ENCODE measurements at regions not wholly inside any gene's neighbourhood (a gene's known extent, or its start where the extent isn't known, plus 50 kb on each side); places are given as distances from the start of the nearest gene placed in this dataset.

- TF ChIP-seq ESRRG (CRISPR knock-in tag; IDR thresholded peaks at IDR 0.05) (no peak), ARNTL (CRISPR knock-in tag; IDR thresholded peaks at IDR 0.05; ENCODE audit: borderline replicate concordance, low read depth) (no peak), ZNF70 (CRISPR knock-in tag; IDR thresholded peaks at IDR 0.05) (no peak), BACH2 (CRISPR knock-in tag; IDR thresholded peaks at IDR 0.05; ENCODE audit: borderline replicate concordance) (no peak), TOX (CRISPR knock-in tag; IDR thresholded peaks at IDR 0.05; ENCODE audit: borderline replicate concordance) (no peak), TCF4 (CRISPR knock-in tag; IDR thresholded peaks at IDR 0.05; ENCODE audit: borderline replicate concordance) (no peak), ZC3H10 (CRISPR knock-in tag; IDR thresholded peaks at IDR 0.05) (no peak), TSHZ2 (CRISPR knock-in tag; IDR thresholded peaks at IDR 0.05) (no peak)
- TF ChIP-seq, protein P1, sequence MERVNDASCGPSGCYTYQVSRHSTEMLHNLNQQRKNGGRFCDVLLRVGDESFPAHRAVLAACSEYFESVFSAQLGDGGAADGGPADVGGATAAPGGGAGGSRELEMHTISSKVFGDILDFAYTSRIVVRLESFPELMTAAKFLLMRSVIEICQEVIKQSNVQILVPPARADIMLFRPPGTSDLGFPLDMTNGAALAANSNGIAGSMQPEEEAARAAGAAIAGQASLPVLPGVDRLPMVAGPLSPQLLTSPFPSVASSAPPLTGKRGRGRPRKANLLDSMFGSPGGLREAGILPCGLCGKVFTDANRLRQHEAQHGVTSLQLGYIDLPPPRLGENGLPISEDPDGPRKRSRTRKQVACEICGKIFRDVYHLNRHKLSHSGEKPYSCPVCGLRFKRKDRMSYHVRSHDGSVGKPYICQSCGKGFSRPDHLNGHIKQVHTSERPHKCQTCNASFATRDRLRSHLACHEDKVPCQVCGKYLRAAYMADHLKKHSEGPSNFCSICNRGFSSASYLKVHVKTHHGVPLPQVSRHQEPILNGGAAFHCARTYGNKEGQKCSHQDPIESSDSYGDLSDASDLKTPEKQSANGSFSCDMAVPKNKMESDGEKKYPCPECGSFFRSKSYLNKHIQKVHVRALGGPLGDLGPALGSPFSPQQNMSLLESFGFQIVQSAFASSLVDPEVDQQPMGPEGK (CRISPR knock-in tag; IDR thresholded peaks at IDR 0.05; ENCODE audit: borderline replicate concordance), result no peak
- no peak for ATAC-seq
These were observed 461.4 kb upstream of the POT1 start for GRCh38 chr7:125390981-125391380.

DNA sequence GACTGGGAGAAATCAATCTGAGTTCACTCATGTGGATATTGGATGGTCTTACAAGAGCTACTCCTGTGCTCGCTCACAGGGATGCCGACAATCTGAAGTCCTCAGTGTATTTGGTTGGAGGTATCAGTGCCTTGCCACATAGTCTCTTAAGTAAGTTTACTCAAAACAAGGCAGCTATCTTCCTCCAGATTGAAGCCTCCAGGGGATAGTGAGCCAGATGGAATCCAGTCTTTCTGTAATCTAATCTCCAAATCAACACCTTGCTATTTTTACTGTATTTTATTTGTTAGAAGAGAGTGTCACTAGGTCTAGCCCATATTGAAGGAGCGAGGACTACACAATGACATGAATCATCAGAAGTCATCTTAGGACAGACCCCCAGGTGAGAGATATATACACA lies 456.6 kb upstream of the POT1 start:
- TF ChIP-seq CSRNP3 (CRISPR knock-in tag; IDR thresholded peaks at IDR 0.05) (no peak), ESRRG (CRISPR knock-in tag; IDR thresholded peaks at IDR 0.05) (no peak), TOX (CRISPR knock-in tag; IDR thresholded peaks at IDR 0.05; ENCODE audit: borderline replicate concordance) (no peak), ISL1 (CRISPR knock-in tag; IDR thresholded peaks at IDR 0.05) (no peak), OSR1 (CRISPR knock-in tag; IDR thresholded peaks at IDR 0.05) (no peak), ZNF8 (CRISPR knock-in tag; IDR thresholded peaks at IDR 0.05) (no peak), BACH2 (CRISPR knock-in tag; IDR thresholded peaks at IDR 0.05; ENCODE audit: borderline replicate concordance) (no peak), SNAI2 (CRISPR knock-in tag; IDR thresholded peaks at IDR 0.05) (no peak), GLIS3 (CRISPR knock-in tag; IDR thresholded peaks at IDR 0.05) (no peak)
- ATAC-seq, result no peak

DNA sequence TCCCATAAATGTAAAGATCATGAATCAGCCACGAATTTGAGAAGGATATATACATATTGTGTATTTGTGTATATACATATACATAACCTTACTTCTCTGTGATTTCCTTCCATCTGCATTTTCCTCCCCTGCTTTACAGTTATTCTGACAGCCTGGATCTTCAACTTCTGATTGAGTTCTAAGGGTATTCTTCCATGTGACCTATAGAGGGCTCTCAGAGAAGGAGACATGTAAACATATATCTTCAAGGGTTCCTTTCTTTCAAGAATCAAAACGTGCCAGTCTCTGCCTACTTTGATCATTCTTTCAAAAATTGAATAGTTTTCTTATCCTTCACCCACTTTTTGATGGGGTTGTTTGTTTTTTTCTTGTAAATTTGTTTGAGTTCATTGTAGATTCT lies 453.7 kb upstream of the POT1 start:
- no peak for ATAC-seq
- TF ChIP-seq CSDC2 (CRISPR knock-in tag; IDR thresholded peaks at IDR 0.05), result no peak
- TF ChIP-seq OSR1 (CRISPR knock-in tag; IDR thresholded peaks at IDR 0.05), result no peak
- no peak for TF ChIP-seq ARNTL (CRISPR knock-in tag; IDR thresholded peaks at IDR 0.05; ENCODE audit: borderline replicate concordance, low read depth)
- no peak for TF ChIP-seq ZFP30 (CRISPR knock-in tag; IDR thresholded peaks at IDR 0.05)
- TF ChIP-seq, protein P2, sequence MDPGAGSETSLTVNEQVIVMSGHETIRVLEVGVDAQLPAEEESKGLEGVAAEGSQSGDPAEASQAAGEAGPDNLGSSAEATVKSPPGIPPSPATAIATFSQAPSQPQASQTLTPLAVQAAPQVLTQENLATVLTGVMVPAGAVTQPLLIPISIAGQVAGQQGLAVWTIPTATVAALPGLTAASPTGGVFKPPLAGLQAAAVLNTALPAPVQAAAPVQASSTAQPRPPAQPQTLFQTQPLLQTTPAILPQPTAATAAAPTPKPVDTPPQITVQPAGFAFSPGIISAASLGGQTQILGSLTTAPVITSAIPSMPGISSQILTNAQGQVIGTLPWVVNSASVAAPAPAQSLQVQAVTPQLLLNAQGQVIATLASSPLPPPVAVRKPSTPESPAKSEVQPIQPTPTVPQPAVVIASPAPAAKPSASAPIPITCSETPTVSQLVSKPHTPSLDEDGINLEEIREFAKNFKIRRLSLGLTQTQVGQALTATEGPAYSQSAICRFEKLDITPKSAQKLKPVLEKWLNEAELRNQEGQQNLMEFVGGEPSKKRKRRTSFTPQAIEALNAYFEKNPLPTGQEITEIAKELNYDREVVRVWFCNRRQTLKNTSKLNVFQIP (CRISPR knock-in tag; IDR thresholded peaks at IDR 0.05; ENCODE audit: borderline replicate concordance, low read depth), result no peak
- TF ChIP-seq, protein P3, sequence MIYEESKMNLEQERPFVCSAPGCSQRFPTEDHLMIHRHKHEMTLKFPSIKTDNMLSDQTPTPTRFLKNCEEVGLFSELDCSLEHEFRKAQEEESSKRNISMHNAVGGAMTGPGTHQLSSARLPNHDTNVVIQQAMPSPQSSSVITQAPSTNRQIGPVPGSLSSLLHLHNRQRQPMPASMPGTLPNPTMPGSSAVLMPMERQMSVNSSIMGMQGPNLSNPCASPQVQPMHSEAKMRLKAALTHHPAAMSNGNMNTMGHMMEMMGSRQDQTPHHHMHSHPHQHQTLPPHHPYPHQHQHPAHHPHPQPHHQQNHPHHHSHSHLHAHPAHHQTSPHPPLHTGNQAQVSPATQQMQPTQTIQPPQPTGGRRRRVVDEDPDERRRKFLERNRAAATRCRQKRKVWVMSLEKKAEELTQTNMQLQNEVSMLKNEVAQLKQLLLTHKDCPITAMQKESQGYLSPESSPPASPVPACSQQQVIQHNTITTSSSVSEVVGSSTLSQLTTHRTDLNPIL (CRISPR knock-in tag; IDR thresholded peaks at IDR 0.05; ENCODE audit: low read depth), result no peak
- no peak for TF ChIP-seq ZFP3 (CRISPR knock-in tag; IDR thresholded peaks at IDR 0.05)

DNA sequence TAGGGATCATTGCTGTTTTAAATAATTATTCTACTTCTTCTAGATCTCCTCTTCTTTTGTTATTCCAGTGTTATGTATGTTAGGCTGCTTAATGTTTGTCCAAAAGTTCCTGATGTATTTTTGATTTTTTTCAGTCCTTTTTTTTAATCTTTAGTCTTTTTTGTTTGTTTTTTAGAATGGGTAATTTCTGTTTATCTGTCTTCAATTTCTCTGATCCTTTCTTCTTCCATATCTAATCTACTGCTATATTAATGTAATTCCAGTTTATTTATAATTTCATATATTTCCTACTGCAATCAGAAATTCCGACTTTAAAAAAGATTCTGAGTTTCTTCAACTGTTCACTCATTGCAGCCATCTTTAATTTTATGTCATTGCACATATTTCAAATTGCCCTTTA lies 452.8 kb upstream of the POT1 start:
- ATAC-seq, result no peak
- TF ChIP-seq TCF4 (CRISPR knock-in tag; IDR thresholded peaks at IDR 0.05; ENCODE audit: borderline replicate concordance) (no peak), ZFP30 (CRISPR knock-in tag; IDR thresholded peaks at IDR 0.05) (peak; percentile 98), OSR1 (CRISPR knock-in tag; IDR thresholded peaks at IDR 0.05) (no peak), ESRRG (CRISPR knock-in tag; IDR thresholded peaks at IDR 0.05) (no peak), CSRNP3 (CRISPR knock-in tag; IDR thresholded peaks at IDR 0.05) (no peak), ZNF70 (CRISPR knock-in tag; IDR thresholded peaks at IDR 0.05) (no peak)
- TF ChIP-seq, protein P2 (CRISPR knock-in tag; IDR thresholded peaks at IDR 0.05; ENCODE audit: borderline replicate concordance, low read depth), result no peak
- TF ChIP-seq, protein P1 (CRISPR knock-in tag; IDR thresholded peaks at IDR 0.05; ENCODE audit: borderline replicate concordance), result no peak
